Body of pancreas (tissue), 4 donors: ENCODE measurements at regions not wholly inside any gene's neighbourhood (a gene's known extent, or its start where the extent isn't known, plus 50 kb on each side); places are given as distances from the start of the nearest gene placed in this dataset.

ENCODE experiments used
- ATAC-seq: fragments of 150-250 bp; one replicate; pipeline ENCODE4 v1.9.1; 2016
- DNase-seq, 4 donors: peaks; one replicate each; pipeline ENCODE4 v3.0.0-alpha.2; 2019
- H3K27ac ChIP-seq, 4 donors: fragments of 200-600 bp; sonication (generic); 1 replicate in 3 of 4; 2 replicates in 1 of 4; pipeline versions ENCODE4 v1.5.1 to v1.6.1; 2016 to 2019; ENCODE audit warnings: mild to moderate bottlenecking in 1 of 4, mixed read lengths in 1 of 4, moderate library complexity in 1 of 4
- H3K27me3 ChIP-seq, 2 donors: fragments of 200-600 bp; sonication (generic); one replicate each; pipeline ENCODE4 v1.6.0; 2016; ENCODE audit warnings: mild to moderate bottlenecking in 1 of 2
- H3K36me3 ChIP-seq, 2 donors: fragments of 200-600 bp; sonication (generic); replicated peaks in 1 of 2; 2 replicates each; pipeline ENCODE4 v1.5.1; 2016; ENCODE audit warnings: low read depth in 2 of 2; ENCODE audit not compliant: insufficient read depth in 1 of 2
- H3K4me1 ChIP-seq: fragments of 200-600 bp; sonication (generic); one replicate; pipeline ENCODE4 v1.6.0; 2016
- H3K4me3 ChIP-seq, 2 donors: fragments of 200-600 bp; sonication (generic); 1 replicate in 1 of 2; 2 replicates in 1 of 2; pipeline ENCODE4 v1.5.1; 2016 to 2019
- H3K9me3 ChIP-seq, 3 donors: fragments of 200-600 bp; sonication (generic); 1 replicate in 2 of 3; 2 replicates in 1 of 3; pipeline ENCODE4 v1.5.1; 2016
- POLR2A ChIP-seq, 3 donors: fragments of 450-650 bp; IDR thresholded peaks; one replicate each; pipeline ENCODE4 v1.6.1; 2016; ENCODE audit warnings: antibody characterized with exemption in 3 of 3, mild to moderate bottlenecking in 2 of 3
- WGBS, 2 donors: methylation state at CpG; one replicate each; pipeline ENCODE4 v1.1.5; 2017; 5-methylcytosine and 5-hydroxymethylcytosine counted together
- intact Hi-C: fragments of 100-400 bp; cut with DNase I; formaldehyde crosslinking; loops from one replicate; pipeline ENCODE4 v1.15.1; 2023
- TF ChIP-seq, protein P1 (sequence below), 7 experiments: fragments of 450-650 bp in 4 of 7; fragments of 200-600 bp in 3 of 7; sonication (generic) in 3 of 7; IDR thresholded peaks; one replicate each; pipeline ENCODE4 v1.5.1; 2016 to 2019; ENCODE audit warnings: antibody characterized with exemption in 7 of 7

DNA sequence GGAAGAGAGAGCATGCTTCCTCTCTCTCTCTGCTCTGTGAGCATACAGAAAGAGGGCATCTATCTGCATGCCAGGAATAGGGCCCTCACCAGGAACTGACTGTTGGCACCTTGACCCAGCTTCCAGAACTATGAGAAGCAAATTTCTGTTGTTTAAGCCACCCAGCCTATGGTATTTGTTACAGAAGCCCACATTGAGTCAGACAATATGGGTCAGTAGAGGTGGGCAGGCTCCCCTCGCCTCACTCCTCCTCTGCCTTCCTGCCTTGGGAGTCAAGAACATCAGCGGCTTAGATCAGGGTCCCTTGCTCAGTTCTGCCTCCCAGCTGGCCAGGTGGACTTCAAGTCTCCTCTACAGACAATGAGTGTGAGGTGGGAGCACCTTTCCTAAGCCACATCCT lies 92.3 kb downstream of the COPS8 start:
- WGBS, 2 donors: 92 to 95% methylated on average over 2 of the region's 2 CpGs
- Histone ChIP-seq H3K4me3 (no peak overlapping the region), H3K9me3 (peaks cover 0 to 3% (median 0%) of the 10 kb centered on the region in 3 donors), H3K27me3 (no peaks in the 10 kb centered on the region), H3K27ac (no peak overlapping the region), H3K36me3 (no peaks in the 10 kb centered on the region), H3K4me1 (no peaks in the 10 kb centered on the region)
- ATAC-seq (no peak), DNase-seq (no peak)
- intact Hi-C loops: no loop called here
- TF ChIP-seq, protein P1, sequence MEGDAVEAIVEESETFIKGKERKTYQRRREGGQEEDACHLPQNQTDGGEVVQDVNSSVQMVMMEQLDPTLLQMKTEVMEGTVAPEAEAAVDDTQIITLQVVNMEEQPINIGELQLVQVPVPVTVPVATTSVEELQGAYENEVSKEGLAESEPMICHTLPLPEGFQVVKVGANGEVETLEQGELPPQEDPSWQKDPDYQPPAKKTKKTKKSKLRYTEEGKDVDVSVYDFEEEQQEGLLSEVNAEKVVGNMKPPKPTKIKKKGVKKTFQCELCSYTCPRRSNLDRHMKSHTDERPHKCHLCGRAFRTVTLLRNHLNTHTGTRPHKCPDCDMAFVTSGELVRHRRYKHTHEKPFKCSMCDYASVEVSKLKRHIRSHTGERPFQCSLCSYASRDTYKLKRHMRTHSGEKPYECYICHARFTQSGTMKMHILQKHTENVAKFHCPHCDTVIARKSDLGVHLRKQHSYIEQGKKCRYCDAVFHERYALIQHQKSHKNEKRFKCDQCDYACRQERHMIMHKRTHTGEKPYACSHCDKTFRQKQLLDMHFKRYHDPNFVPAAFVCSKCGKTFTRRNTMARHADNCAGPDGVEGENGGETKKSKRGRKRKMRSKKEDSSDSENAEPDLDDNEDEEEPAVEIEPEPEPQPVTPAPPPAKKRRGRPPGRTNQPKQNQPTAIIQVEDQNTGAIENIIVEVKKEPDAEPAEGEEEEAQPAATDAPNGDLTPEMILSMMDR (IDR thresholded peaks at IDR 0.05): no peak
- no peak for TF ChIP-seq POLR2A (IDR thresholded peaks at IDR 0.05)

DNA sequence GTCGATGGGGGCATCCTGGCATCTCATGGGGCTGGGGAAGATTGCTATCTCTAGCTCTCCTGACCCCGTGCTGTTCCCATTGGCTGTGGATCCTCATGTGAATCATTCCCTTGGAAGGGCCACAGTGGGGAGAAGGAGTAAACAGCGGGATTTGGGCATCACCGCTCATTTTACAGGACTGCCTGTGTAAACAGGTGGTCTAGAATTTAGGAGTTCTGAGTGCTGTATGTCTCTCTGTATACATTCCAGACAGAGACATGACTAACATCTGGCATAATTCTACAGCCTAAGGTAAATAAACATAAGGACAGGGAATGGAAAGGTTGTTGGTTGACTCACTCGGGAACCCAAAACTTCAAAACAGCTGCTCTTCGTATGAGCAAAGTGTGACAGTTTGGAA lies 92.7 kb downstream of the COPS8 start:
- Histone ChIP-seq H3K4me3 (no peak overlapping the region), H3K36me3 (no peaks in the 10 kb centered on the region), H3K4me1 (no peaks in the 10 kb centered on the region), H3K27me3 (no peaks in the 10 kb centered on the region), H3K27ac (no peak overlapping the region), H3K9me3 (peaks cover 0 to 3% (median 0%) of the 10 kb centered on the region in 3 donors)
- intact Hi-C loops: no loop called here
- DNase-seq (no peak), ATAC-seq (no peak)
- 66 to 82% methylated on average over 6 of the region's 6 CpGs for WGBS, 2 donors
- TF ChIP-seq POLR2A (IDR thresholded peaks at IDR 0.05): no peak
- TF ChIP-seq, protein P1 (IDR thresholded peaks at IDR 0.05): no peak

DNA sequence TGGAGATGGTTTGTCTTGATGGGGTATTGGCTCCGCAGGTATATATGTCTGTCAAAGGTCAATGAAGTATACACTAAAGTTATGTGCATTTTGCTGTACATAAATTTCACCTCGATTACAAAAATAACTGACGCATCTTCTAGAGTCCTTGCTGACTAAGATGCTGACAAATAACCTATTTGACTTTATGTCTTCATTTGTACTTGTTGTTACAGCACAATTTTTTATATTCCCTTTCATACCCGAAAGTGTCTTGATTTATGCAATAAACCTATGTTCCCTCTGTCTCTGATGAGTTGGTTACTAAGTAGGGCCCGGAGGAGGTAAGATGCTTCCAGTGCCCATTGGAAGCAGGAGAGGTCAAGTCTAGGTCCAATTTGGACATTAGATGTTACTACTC lies 93.5 kb downstream of the COPS8 start:
- no peaks in the 10 kb centered on the region for H3K36me3 ChIP-seq
- intact Hi-C loops: no loop called here
- WGBS, 2 donors: 87 to 88% methylated on average over 5 of the region's 5 CpGs
- ATAC-seq: no peak
- no peaks in the 10 kb centered on the region for H3K27me3 ChIP-seq
- no peak overlapping the region for H3K27ac ChIP-seq
- H3K4me1 ChIP-seq: no peaks in the 10 kb centered on the region
- no peak overlapping the region for H3K4me3 ChIP-seq
- H3K9me3 ChIP-seq: no peaks in the 10 kb centered on the region
- no peak for TF ChIP-seq POLR2A (IDR thresholded peaks at IDR 0.05)
- TF ChIP-seq, protein P1 (IDR thresholded peaks at IDR 0.05): no peak
- no peak for DNase-seq

DNA sequence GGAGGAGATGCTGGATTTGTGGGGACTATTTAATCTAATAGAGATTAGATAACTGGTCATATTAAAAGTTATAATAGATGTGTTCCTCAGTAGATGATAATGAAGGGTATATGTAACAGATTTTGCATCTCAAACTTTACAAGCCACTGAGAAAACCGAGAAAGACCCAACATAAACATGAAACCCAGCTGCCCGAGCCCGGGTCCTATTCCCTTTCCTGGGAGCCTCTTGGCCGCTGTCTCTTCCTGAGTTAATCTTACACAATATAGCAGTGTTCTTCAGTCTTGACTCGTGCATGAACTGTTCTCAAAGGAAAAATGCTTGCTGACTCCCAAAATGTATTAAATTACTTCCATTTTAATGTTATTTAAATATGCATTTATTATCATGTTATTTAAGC lies 94.5 kb downstream of the COPS8 start:
- no peak for DNase-seq
- no peaks in the 10 kb centered on the region for H3K27me3 ChIP-seq
- WGBS, 2 donors: 73 to 76% methylated on average over 5 of the region's 5 CpGs
- TF ChIP-seq, protein P1 (IDR thresholded peaks at IDR 0.05): no peak
- TF ChIP-seq POLR2A (IDR thresholded peaks at IDR 0.05): no peak
- H3K27ac ChIP-seq: no peak overlapping the region
- no peak overlapping the region for H3K4me3 ChIP-seq
- no peaks in the 10 kb centered on the region for H3K36me3 ChIP-seq
- no peaks in the 10 kb centered on the region for H3K4me1 ChIP-seq
- ATAC-seq: no peak
- intact Hi-C loops: no loop called here
- H3K9me3 ChIP-seq: no peaks in the 10 kb centered on the region

DNA sequence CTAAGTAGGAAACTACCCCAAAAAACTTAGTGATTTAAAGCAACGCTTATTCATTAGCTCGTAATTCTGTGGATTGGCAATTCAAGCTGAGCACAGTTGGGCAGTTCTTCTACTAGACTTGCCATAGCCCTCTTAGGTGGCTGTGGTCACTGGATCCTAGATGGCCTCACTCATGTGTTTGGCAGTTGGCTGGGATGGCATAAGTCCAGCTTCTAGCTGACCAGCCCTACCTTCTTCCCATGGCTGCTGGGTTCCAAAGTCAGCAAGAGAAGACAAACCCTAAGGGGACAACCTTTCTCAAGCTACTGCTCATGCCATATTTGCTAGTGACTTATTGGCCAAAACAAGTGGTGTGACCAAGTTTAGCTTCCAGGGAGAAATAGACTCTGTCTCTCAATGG lies 95.3 kb downstream of the COPS8 start:
- DNase-seq (no peak), ATAC-seq (no peak)
- Histone ChIP-seq H3K4me3 (no peak overlapping the region), H3K36me3 (no peaks in the 10 kb centered on the region), H3K27ac (no peak overlapping the region), H3K27me3 (no peaks in the 10 kb centered on the region), H3K4me1 (no peaks in the 10 kb centered on the region), H3K9me3 (no peaks in the 10 kb centered on the region)
- intact Hi-C loops: no loop called here
- TF ChIP-seq, protein P1 (IDR thresholded peaks at IDR 0.05): no peak
- no peak for TF ChIP-seq POLR2A (IDR thresholded peaks at IDR 0.05)
- WGBS, 2 donors: 81 to 88% methylated on average over 2 of the region's 2 CpGs
